ENCODE measurements at regions not wholly inside any gene's neighbourhood (a gene's known extent, or its start where the extent isn't known, plus 50 kb on each side); places are given as distances from the start of the nearest gene placed in this dataset.

DNA sequence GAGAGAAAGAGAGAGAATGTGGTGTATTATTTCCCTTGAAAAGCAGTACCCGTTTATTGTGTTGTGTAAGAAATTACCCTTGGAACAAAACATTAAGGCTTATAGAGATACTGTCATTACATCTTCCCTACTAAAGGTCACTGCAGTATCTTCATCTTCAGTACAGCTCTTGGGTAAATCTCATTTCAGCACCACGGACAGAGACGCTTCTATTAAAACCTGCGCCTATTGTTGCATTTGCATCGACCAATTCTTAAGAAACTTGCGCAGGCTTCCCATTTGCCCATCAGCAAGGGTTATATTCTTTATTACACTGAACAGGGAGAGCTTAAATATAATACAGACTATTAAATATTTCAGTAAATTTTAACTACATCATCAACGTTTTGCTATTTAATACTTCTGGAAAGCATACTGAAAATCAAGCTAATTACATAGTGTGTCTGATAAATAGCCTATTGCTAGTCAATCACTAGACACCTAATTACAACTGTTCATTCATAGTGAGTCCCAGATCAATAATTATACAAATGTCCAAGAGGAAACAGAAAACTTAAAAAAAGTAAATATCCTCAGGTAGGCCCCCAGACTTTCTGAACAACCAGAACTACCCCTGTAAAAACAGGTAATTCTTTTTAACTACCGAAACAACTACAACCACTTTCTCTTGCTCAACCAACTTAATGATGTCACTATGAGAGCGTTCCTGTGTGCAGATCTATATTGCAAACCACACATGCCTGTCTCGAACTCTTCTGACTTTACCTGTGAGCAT lies 350.6 kb downstream of the LIG4 start:
- DNase-seq (ENCODE audit: low read depth) = no peak

DNA sequence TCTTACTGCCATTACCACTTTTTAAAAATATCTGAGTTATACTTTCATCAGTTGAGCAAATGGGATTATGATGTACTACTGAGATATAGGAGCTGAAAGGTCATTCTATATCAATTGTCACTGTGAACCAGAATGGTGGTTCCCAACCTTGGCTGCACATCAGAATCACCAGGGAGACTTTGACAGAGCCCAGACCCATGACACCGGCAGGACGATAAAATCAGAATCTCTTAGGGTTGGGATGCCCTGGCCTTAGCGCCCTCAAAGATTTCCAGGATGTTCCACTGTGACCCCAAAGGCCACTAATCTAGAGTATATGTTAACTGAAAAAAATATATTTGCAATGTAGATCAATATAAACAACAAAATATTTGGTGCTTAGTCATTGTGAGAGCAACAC lies 355.1 kb downstream of the LIG4 start:
- no peak for DNase-seq (ENCODE audit: low read depth)

DNA sequence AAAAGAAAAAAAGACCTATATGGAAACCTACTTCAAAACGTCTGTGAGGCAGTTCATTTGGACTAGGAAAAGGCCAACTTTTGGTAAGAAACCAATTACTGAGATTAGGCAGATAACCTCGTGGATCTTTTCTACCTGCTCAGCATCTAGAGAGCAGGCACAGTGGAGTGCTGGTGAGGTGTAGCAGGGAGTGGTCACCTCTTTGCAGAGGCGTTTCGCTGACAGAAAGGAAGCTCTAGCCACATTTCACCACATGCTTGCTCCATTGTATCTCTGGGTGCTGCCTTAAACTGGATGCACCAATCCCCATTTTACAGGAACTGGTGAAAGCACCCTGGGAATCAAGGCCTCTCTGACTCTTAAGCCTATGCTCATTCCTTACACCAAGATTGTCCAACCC lies 360.5 kb downstream of the LIG4 start:
- DNase-seq (ENCODE audit: low read depth) = no peak

DNA sequence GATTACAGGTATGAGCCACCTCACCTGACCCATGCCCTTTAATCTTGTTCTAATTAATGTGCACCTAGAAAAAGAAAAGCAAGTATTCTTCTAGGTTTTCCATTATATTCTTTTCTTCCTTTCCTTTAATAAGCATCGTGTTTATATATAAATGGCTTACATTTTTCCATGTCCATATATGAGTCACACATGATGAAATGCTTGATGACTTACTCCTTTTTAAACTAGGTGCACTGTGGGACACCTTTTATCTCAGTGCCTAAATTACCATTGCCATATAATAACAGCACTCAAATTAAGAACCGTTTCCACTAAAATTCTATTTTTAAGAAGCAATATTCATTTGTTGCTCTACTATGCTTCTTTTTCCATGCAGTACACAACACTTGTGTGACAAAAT lies 363.3 kb downstream of the LIG4 start:
- DNase-seq (ENCODE audit: low read depth) = no peak

DNA sequence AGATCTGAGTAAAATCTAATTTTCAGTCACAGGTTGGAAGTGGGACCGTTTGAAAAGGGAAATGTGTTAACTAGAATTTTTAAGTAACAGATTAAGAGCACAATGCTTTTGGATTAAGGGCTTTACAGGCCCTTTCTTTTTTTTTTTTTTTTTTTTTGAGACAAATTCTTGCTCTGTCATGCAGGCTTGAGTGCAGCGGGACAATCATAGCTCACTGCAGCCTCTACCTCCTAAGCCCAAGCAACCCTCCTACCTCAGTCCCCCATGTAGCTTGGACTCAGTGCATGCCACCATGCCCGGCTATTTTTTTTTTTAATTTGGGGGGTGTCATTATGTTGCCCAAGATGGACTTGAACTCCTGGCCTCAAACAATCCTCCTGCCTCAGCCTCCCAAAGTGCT lies 363.7 kb downstream of the LIG4 start:
- DNase-seq (ENCODE audit: low read depth) = no peak

DNA sequence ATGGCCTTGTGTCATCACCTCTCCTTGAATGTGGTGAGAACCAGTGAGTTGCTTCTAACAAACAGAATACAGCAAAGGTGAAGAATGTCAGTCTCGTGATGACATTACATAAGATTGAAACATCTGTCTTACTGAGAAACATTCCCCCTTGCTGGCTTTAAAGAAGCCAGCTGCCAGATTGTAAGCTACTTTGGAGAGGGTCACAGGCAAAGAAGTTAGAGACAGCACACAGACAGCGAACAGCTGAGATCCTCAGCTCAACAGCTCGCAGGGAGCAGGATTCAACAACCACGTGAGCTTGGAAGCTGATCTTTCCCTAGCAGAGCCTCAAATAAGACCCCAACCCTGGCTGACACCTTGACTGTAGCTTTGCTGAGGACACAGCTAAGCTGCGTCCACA lies 367.9 kb downstream of the LIG4 start:
- no peak for DNase-seq (ENCODE audit: low read depth)

DNA sequence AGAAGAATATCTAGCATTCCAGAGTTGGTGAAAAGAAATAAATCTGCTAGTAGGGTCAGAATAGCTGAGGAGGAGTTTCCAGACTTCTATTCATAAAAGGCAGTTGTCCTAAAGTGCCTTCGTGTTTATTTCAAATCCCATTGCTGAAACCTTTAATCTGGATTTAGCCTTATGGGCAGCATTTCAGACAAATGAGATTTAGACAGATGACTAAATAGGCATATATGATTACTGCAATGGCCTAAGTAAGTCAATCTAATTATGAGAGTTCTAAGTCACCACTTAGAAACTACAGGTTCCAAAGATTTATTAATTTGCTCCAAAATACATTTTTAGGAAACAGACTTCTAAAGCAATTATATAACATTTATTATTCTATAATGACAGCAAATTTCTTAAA lies 368.7 kb downstream of the LIG4 start:
- DNase-seq (ENCODE audit: low read depth) = no peak

DNA sequence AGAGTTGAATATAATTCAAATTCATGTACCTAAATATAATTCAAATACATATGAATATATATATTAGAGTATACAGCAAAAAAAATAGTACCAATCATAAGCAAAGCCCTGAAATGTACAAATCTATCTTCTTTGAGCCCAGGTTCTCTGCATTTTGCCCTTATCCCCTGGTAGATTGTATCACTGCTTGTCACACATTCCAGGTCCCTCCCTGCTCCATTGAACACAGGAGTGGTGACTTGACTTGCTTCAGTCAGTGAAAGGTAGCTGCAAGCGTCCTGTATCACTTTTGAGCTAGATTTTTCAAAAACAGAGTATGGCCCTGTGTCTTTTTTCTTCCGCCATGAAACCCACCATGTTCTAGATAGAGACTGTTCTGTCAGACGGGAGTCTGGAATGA lies 369.4 kb downstream of the LIG4 start:
- DNase-seq (ENCODE audit: low read depth) = no peak

DNA sequence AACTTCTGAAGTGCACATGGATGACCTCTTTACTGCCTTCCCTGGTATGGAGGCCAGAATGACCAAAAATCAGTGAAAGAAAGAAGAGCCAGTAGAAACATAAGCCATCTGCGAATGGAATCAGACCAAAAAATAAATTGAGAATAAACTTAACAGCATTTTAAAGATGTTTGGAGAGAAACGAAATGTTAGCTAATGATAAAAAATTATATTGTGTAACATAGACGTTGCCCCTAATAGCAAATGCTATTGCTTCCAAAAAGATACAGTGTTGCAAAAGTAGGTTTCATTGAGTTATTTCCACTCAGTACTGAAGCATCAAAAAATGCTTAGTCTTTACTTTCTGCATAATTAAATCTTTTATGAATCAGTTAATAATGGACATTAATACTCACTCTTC lies 371.7 kb downstream of the LIG4 start:
- DNase-seq (ENCODE audit: low read depth) = no peak

DNA sequence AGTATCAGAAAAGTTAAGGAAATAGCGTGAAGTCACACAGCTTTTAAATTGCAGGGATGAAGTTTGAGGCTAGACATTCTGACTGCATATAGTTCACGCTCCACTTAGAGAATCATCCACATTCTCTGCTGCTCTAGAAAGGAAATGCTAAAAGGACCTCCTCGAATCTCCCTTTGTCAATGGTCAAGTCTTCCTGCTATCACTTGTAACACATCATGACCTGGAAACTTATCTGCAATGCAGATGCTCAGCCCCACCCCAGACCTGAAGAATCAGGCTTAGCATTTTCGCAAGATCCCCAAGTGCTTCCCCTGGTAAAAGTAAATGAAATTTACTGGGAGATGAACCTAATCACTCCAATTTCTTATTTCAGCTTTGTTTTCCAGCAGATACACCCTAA lies 372.1 kb downstream of the LIG4 start:
- DNase-seq (ENCODE audit: low read depth) = no peak

DNA sequence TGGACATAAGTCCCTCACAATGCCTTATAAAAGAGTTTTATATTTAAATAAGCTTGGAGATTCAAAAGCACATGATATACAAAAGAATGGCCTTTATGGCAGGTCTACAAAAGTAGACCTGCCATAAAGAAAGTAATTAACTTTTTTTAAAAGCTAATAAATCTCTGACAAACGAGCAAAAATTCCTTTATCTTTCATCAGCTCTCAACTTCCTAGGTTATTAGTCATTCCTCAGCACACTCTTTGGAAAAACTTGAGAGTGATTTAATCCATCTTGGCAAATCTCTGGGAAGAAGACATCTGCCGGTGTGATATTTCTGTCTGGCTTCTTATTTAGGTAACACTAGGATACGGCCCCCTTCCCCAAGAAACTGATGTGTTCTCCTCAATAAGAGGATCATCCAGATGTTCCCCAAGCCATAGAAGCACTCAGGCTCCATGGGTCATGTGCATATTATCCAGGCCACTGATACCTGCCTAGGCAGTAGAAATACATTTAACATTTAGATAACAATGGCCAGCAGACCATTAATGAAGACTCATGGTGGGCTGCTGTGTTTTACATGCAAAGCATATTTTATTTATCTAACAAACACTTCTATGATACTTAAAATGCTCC lies 372.7 kb downstream of the LIG4 start:
- no peak for DNase-seq (ENCODE audit: low read depth)

DNA sequence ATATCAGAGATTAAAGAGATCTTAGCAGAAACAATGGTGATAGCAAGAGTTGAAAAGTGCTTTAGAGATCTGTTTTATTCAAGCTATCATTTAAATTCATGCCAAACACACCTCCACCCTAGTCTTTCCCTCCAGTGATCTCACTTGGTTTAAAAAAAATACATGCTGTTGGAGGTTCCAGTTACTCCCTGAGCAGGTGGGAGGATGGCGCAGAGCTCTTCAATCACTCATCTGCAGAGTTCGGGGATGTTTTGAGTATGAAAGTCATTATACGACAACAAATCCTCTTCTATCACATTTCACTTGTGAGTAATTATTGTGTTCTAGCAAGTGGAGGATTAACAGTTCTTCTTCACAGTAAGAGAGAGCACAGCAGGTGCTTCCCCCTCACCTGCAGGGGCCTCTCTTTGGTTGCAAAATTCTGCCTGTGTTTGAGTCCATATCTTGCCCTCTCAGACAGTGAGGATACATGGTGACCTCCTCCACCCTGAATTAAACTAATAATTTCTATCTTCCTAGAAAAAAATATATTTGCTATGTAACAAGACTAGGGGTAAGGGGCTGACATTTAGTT lies 376.7 kb downstream of the LIG4 start:
- no peak for DNase-seq (ENCODE audit: low read depth)

DNA sequence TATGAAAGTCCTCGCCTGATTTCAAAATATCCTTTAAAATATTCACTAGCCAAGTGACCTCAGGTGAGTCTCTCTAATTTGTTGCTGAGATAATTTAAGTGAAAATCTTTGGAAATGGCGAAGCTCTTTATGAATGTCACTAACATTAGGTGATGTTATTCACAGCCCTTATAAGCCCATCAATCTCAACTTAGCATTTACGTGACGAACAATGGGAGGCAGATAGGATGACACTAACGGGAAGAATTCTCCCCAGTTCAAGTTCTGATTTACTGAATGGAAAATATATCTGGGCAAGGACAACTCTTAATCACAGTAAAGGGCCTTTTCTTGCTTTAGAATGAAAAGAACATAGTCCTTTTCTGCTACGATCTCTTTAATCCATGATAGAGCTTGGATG lies 378.7 kb downstream of the LIG4 start:
- no peak for DNase-seq (ENCODE audit: low read depth)

DNA sequence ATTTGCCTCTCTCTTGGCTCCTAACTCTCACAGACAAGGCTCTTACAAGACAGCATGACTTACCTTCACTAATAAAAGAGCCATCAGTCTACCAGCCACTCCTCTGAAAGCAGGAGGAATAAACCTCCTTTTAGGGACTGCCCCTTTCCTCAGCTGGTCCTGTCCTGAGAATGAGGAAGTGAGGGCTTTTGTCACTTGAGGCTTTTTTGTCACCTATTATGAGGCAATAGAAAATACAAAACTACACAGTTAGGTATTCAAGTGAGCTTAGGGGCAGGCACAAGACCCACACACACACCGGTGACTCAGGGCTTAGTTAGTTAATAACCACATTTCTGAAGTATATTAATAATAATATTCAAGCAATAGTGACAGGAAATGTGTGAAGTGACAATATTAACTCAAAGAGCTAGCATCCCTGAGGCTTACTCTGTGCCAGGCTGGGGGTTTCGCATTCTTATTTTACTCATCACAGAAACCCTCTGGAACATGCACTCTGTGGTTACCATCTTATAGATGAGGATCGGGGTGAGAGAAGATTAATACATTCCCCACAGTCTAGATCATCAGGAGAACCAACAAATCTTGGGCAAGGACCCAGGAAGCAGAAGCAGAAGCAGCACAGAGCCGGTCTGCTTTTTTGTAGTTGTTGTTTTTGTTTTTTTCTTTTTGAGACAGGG lies 379.9 kb downstream of the LIG4 start:
- no peak for DNase-seq (ENCODE audit: low read depth)

DNA sequence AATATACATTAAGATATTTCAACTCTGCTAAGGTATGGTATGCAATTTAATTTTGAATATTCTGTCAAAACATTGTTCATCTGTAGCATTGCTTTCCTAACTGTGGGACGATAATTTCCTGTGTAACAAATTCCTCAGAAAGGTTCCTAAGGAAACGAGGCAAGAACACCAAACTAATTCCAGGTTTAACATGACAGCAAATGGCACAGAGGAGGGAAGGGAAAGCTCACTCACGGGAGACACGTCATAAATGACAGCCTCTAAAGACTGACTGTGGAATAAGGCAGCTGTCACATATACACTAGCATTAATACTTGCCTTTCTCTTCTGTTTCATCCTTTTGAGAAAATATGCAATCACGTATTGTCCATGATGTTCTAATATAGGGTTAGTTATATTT lies 380.6 kb downstream of the LIG4 start:
- DNase-seq (ENCODE audit: low read depth) = no peak

DNA sequence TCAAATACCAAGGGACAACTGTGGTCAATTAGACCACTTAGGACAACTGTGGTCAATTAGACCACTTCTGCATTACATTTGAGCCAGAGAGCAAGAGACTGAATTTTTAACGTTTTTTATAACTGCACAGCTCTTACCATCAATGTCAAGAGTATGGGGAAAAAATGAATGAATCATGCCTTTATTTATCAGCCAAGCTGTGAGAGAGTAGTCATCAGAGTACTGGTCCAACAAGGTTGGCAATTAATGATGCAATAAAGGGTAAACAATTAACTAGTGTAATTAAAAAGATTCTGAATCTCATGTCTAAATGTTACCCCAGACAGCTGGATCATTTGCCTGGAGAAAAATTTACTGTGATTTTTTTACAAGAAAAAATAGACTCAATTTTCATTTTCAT lies 381.1 kb downstream of the LIG4 start:
- DNase-seq (ENCODE audit: low read depth) = no peak

DNA sequence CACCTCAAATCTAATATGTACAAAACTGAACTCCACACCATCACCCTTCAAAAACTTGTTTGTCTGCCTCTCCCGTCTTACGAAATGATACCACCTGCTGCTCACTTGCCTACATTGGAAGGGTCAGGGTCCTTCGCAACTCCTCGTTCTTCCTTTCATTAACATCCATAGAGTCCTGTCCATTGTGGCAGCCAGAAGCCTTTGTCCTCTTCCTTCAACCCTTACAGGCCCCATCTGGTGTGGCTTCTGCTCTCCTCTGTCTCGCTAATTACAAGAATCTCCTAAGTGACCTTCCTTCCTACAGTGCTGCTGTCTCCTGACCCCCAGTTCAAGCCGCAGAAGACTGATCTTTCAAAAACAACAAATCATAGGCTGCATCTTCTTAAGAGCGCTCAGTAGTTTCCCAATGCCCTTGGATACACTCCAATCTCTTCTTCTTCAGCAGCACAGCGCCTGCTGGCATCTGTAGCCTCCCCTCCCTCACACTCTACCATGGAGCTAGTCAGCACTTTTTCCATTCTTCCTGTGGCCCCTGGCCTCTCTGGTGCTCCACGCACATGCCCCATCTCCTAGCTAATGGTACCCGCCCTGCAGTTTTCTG lies 382.7 kb downstream of the LIG4 start:
- DNase-seq (ENCODE audit: low read depth) = no peak

DNA sequence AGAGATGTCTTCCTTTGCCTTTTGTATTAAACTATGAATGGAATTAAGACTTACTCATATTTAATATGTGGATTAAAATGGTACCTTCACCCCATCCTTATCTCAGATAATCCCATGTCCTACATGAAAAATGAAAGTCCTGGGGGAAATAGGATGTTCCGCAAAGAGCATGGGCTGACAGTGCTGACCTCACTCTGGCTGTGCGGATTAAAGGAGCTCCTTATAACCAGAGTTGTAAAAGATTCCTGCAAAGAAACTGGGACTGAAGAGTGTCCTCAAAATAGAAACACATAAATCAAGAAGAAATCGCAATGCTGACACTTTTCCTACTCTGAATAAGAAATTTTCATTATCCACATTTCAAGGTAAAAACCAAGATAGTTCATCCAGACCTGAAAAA lies 384.5 kb downstream of the LIG4 start:
- DNase-seq (ENCODE audit: low read depth) = no peak

DNA sequence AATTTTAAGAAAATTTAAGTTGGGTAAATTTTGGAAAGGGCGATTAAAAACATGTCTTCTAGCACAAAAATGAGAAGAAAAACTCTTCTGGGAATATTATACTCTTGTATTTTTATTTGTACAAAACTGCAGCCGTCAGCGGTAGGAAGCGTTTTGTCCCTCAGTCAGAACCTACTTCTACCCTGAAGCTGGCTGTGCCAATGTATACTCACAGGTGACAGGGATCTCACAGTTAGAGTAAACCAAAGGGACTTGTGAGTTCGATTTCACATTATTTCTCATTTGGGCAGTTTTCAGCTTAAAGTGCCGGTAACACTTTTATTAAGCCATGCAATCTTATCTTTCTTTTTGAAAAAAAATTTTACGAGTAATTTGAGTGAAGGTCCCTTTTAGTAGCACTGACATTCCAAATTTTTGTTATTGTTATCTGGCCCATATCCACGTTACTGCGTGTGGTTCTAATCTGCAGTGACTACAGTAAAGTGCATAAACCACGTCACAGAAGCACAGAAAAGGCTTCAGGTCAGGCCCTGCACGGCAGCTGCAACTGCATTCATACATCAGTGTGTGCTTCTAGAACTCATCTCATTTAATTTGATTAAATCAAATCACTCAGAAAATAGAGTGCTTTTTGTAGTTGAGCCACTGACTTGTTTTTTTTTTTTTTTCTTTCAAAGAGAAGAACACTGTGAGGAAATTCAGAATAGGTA lies 387.3 kb downstream of the LIG4 start:
- DNase-seq (ENCODE audit: low read depth) = no peak

DNA sequence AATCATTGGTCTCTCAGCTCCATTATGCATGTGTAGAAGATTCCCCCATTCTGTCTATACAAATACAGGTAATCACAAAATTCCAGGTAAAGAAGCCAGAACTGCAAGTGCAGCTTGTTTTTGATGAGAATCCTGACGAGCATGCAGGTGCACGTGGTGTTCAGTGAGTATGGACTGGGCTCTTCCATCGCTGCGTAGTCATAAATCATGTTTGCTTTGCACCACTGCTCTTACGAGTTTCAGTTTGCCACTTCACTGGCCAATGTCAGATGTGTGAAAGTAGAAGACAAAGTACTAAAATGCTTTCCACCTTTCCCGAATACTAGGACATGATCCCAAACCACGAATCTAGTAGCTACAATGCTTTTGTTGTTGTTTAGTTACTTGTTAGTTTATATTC lies 390.7 kb downstream of the LIG4 start:
- no peak for DNase-seq (ENCODE audit: low read depth)

DNA sequence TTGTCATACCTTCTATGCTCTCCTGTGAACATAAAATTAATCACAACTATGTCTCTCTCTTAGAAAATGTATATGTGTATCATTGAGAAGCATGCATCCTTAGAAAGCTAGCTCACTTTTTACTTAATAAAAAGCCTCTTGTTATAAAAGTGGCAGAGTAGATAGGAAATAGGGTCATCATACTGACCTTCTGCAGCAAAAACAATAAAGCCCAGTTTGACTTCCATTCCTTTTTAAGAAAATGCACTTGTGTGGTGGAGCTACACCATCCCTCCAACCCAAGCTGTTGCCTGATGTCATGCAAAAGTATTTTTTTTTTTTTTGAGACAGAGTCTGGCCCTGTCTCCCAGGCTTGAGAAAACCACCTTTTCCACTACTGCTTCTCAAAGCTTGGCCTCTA lies 393.3 kb downstream of the LIG4 start:
- no peak for DNase-seq (ENCODE audit: low read depth)

DNA sequence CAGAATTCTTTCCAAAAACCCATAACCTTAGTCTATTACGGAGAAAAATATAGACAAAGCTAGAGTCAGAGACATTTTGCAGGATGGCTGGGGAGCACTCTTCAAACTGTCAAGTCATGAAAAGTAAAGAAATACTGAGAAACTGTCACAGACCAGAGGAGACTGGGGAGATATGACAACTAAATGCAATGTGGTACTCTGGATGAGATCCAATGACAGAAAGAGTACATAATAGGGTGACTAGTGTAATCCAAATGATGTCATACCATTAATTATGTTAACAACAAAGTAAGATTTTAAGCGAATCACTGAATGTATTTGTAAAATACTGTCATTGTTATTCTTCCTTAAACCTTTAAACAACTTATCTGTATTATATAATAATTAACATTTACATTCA lies 393.8 kb downstream of the LIG4 start:
- DNase-seq (ENCODE audit: low read depth) = no peak

Data from stimulated activated CD8-positive, alpha-beta memory T cell treated with anti-CD3 and anti-CD28 coated beads, Interleukin-15, amount 100 ng/mL, for 1 hour (primary cell).